ENCODE measurements at regions not wholly inside any gene's neighbourhood (a gene's known extent, or its start where the extent isn't known, plus 50 kb on each side); places are given as distances from the start of the nearest gene placed in this dataset.

DNA sequence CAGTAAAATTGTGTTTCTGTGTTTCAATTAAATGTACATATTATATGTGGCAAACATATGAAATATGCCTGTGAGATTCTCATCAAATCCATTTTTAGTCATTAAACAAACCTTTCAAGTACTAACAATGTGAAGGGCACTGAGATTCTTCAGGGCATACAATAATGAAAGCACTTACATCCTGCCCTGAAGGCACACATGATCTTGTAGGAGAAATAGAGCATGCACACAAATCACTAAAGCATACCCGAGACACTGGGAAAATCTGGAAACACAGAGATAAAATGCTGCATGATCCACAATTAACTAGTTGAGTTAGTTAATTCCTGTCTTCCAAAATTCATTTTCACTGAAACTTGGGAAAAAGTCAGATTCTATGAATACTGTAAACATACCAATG, 810.5 kb upstream of the NECTIN3 start:
- TF ChIP-seq ETV6 (conservative IDR thresholded peaks at IDR 0.05 in 1 of 2, IDR thresholded peaks at IDR 0.05 in 1 of 2; ENCODE audit: borderline replicate concordance in 1 of 2, low read depth in 1 of 2) (no peak), JUND (IDR thresholded peaks at IDR 0.05; ENCODE audit: low read depth, low read length) (no peak)
- TF ChIP-seq, protein P1, sequence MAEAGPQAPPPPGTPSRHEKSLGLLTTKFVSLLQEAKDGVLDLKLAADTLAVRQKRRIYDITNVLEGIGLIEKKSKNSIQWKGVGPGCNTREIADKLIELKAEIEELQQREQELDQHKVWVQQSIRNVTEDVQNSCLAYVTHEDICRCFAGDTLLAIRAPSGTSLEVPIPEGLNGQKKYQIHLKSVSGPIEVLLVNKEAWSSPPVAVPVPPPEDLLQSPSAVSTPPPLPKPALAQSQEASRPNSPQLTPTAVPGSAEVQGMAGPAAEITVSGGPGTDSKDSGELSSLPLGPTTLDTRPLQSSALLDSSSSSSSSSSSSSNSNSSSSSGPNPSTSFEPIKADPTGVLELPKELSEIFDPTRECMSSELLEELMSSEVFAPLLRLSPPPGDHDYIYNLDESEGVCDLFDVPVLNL (IDR thresholded peaks at IDR 0.05; ENCODE audit: low read depth, low read length), result no peak

All from GM12878 (cell line).